Calu3 (cell line): ENCODE measurements at regions not wholly inside any gene's neighbourhood (a gene's known extent, or its start where the extent isn't known, plus 50 kb on each side); places are given as distances from the start of the nearest gene placed in this dataset.

ENCODE experiments used
- BruUV-seq: library from RNA; stranded (reverse); fragments of 400-500 nt; replicated peaks from 2 replicates; lab custom pipeline; 2021; lab: Mats Ljungman, UMichigan
- CTCF ChIA-PET: fragments of 300-600 bp; sonication (Branson Sonifier 250); formaldehyde crosslinking; loops from one replicate; lab custom pipeline; 2022; ENCODE audit warnings: antibody characterized with exemption; lab: Charles Lee
- DNase-seq: peaks from one replicate; pipeline ENCODE4 v3.0.0; 2022
- H3K27ac Mint-ChIP-seq: one replicate; pipeline ENCODE4 v1.8.0; 2022; ENCODE audit warnings: mixed read lengths; ENCODE audit not compliant: unreplicated experiment
- H3K27me3 Mint-ChIP-seq: one replicate; pipeline ENCODE4 v1.8.0; 2022; ENCODE audit warnings: mixed read lengths; ENCODE audit not compliant: unreplicated experiment
- H3K36me3 Mint-ChIP-seq: one replicate; pipeline ENCODE4 v1.8.0; 2022; ENCODE audit warnings: mild to moderate bottlenecking, moderate library complexity, mixed read lengths; ENCODE audit not compliant: insufficient read depth, unreplicated experiment
- H3K4me1 Mint-ChIP-seq: one replicate; pipeline ENCODE4 v1.8.0; 2022; ENCODE audit warnings: mild to moderate bottlenecking, low read depth, mixed read lengths; ENCODE audit not compliant: unreplicated experiment
- H3K4me3 Mint-ChIP-seq: one replicate; pipeline ENCODE4 v1.8.0; 2022; ENCODE audit warnings: mild to moderate bottlenecking, low read depth, moderate library complexity, mixed read lengths; ENCODE audit not compliant: unreplicated experiment
- H3K9me3 Mint-ChIP-seq: one replicate; pipeline ENCODE4 v1.8.0; 2022; ENCODE audit warnings: low read depth, mixed read lengths; ENCODE audit not compliant: unreplicated experiment
- CTCF ChIP-seq: fragments of 200-600 bp; IDR thresholded peaks from one replicate; pipeline ENCODE4 v1.8.0; 2022; ENCODE audit warnings: antibody characterized with exemption; ENCODE audit not compliant: unreplicated experiment
- intact Hi-C: fragments of 100-400 bp; cut with micrococcal nuclease; formaldehyde crosslinking; loops from one replicate; pipeline ENCODE4 v1.10.0; 2022; ENCODE audit not compliant: unreplicated experiment

- no peaks in the 10 kb centered on the region for H3K36me3 Mint-ChIP-seq
- no TSS peak for BruUV-seq
- no peaks in the 10 kb centered on the region for H3K9me3 Mint-ChIP-seq
- H3K27me3 Mint-ChIP-seq = no peaks in the 10 kb centered on the region
- intact Hi-C loops = no loop called here
- no peak overlapping the region for H3K4me3 Mint-ChIP-seq
- no peak overlapping the region for H3K27ac Mint-ChIP-seq
- CTCF ChIA-PET = interaction anchor here (0.6 kb wide), 1 partner anchor 121 kb away, joined by 7 read pairs; no protein-coding TSS in a partner anchor
- no peak for TF ChIP-seq CTCF
- H3K4me1 Mint-ChIP-seq = no peaks in the 10 kb centered on the region
- DNase-seq = no peak
Observed at GRCh38 chr5:11985993-11986392, 81.7 kb upstream of the CTNND2 start.

GRCh38 chr5:11984196-11984595 is 80.0 kb upstream of the CTNND2 start:
- DNase-seq = no peak
- CTCF ChIA-PET = no interaction called here
- no peak overlapping the region for H3K4me3 Mint-ChIP-seq
- H3K27me3 Mint-ChIP-seq = no peaks in the 10 kb centered on the region
- no peaks in the 10 kb centered on the region for H3K9me3 Mint-ChIP-seq
- intact Hi-C loops = no loop called here
- H3K36me3 Mint-ChIP-seq = no peaks in the 10 kb centered on the region
- BruUV-seq = no TSS peak
- no peak for TF ChIP-seq CTCF
- H3K27ac Mint-ChIP-seq = no peak overlapping the region
- H3K4me1 Mint-ChIP-seq = no peaks in the 10 kb centered on the region

- no peak for TF ChIP-seq CTCF
- Mint-ChIP-seq H3K27ac (no peak overlapping the region), H3K9me3 (no peaks in the 10 kb centered on the region), H3K36me3 (no peaks in the 10 kb centered on the region), H3K4me1 (no peaks in the 10 kb centered on the region), H3K4me3 (no peak overlapping the region), H3K27me3 (no peaks in the 10 kb centered on the region)
- no TSS peak for BruUV-seq
- no peak for DNase-seq
- CTCF ChIA-PET = no interaction called here
- intact Hi-C loops = no loop called here
Observed at GRCh38 chr5:11981986-11982385, 77.7 kb upstream of the CTNND2 start.

- Mint-ChIP-seq H3K27ac (no peak overlapping the region), H3K9me3 (no peaks in the 10 kb centered on the region), H3K27me3 (no peaks in the 10 kb centered on the region), H3K4me3 (no peak overlapping the region), H3K36me3 (no peaks in the 10 kb centered on the region), H3K4me1 (no peaks in the 10 kb centered on the region)
- intact Hi-C loops = no loop called here
- no peak for DNase-seq
- no peak for TF ChIP-seq CTCF
- BruUV-seq = no TSS peak
- CTCF ChIA-PET = no interaction called here
Observed at GRCh38 chr5:11977904-11978303, 73.7 kb upstream of the CTNND2 start.
